GM18505 (cell line): ENCODE measurements at regions not wholly inside any gene's neighbourhood (a gene's known extent, or its start where the extent isn't known, plus 50 kb on each side); places are given as distances from the start of the nearest gene placed in this dataset.
"Not testable (repeated sequence)": the region's sequence is repeated elsewhere in the genome, so short reads cannot be mapped to it uniquely, and the experiment has no call there.

Experiments used
- ATAC-seq: cut with Tn5 transposase; IDR thresholded peaks from one replicate; pipeline ENCODE4 v1.9.1; 2021; ENCODE audit not compliant: unreplicated experiment
- POLR2A ChIP-seq: IDR thresholded peaks from 4 replicates; pipeline ENCODE4 v1.6.1; 2011; ENCODE audit warnings: borderline replicate concordance; ENCODE audit not compliant: insufficient read depth, insufficient read length; ENCODE audit errors: extremely low read depth

- no peak for TF ChIP-seq POLR2A
- ATAC-seq, result no peak
Measured at GRCh38 chr6:27777614-27778355, 134.4 kb downstream of the OR2B2 start.

GRCh38 chr6:27777126-27777525 is 135.1 kb downstream of the OR2B2 start:
- TF ChIP-seq POLR2A, result no peak
- ATAC-seq, result no peak

- TF ChIP-seq POLR2A, result no peak
- ATAC-seq, result no peak
Measured at GRCh38 chr6:27776504-27776903, 135.7 kb downstream of the OR2B2 start.

GRCh38 chr6:27775796-27776184 is 136.4 kb downstream of the OR2B2 start:
- no peak for TF ChIP-seq POLR2A
- ATAC-seq, result no peak

GRCh38 chr6:27775138-27775795 is 136.9 kb downstream of the OR2B2 start:
- ATAC-seq, result not testable (repeated sequence)

- not testable (repeated sequence) for ATAC-seq
Measured at GRCh38 chr6:27774264-27774600, 138.0 kb downstream of the OR2B2 start.

GRCh38 chr6:27773542-27774263 is 138.5 kb downstream of the OR2B2 start:
- not testable (repeated sequence) for ATAC-seq

- peak; percentile 81 for ATAC-seq
- TF ChIP-seq POLR2A, result no peak
Measured at GRCh38 chr6:27772261-27773001, 139.8 kb downstream of the OR2B2 start.

GRCh38 chr6:27771235-27771634 is 141.0 kb downstream of the OR2B2 start:
- no peak for ATAC-seq

GRCh38 chr6:27770724-27771123 is 141.5 kb downstream of the OR2B2 start:
- no peak for TF ChIP-seq POLR2A
- no peak for ATAC-seq

More at GRCh38 chr6:27771235-27771634, 141.0 kb downstream of the OR2B2 start:
- TF ChIP-seq POLR2A, result no peak

GRCh38 chr6:27768556-27768955 is 143.6 kb downstream of the OR2B2 start:
- no peak for TF ChIP-seq POLR2A
- no peak for ATAC-seq

GRCh38 chr6:27767851-27768250 is 144.3 kb downstream of the OR2B2 start:
- TF ChIP-seq POLR2A, result no peak
- ATAC-seq, result no peak

- ATAC-seq, result no peak
Measured at GRCh38 chr6:27766405-27766804, 145.8 kb downstream of the OR2B2 start.

More at GRCh38 chr6:27766405-27766804, 145.8 kb downstream of the OR2B2 start:
- TF ChIP-seq POLR2A, result no peak
